DOHH2 (cell line): ENCODE measurements at regions not wholly inside any gene's neighbourhood (a gene's known extent, or its start where the extent isn't known, plus 50 kb on each side); places are given as distances from the start of the nearest gene placed in this dataset.

ENCODE experiments used
- CTCF ChIP-seq: fragments of 200-600 bp; sonication (generic); IDR thresholded peaks from one replicate; pipeline ENCODE4 v1.5.1; 2014; ENCODE audit warnings: antibody characterized with exemption, mild to moderate bottlenecking, low read depth, low read length; ENCODE audit not compliant: poor library complexity, severe bottlenecking
- EZH2phosphoT487 ChIP-seq: fragments of 200-600 bp; sonication (generic); IDR thresholded peaks from 2 replicates; pipeline ENCODE4 v1.6.1; 2017; ENCODE audit warnings: borderline replicate concordance, mild to moderate bottlenecking, antibody characterized with exemption, low read length, moderate library complexity, mixed read lengths

- no peak for TF ChIP-seq CTCF
- TF ChIP-seq EZH2phosphoT487 = no peak
Observed at GRCh38 chr6:91509711-91510110, 922.8 kb upstream of the MAP3K7 start.
